ENCODE measurements at regions not wholly inside any gene's neighbourhood (a gene's known extent, or its start where the extent isn't known, plus 50 kb on each side); places are given as distances from the start of the nearest gene placed in this dataset.

DNA sequence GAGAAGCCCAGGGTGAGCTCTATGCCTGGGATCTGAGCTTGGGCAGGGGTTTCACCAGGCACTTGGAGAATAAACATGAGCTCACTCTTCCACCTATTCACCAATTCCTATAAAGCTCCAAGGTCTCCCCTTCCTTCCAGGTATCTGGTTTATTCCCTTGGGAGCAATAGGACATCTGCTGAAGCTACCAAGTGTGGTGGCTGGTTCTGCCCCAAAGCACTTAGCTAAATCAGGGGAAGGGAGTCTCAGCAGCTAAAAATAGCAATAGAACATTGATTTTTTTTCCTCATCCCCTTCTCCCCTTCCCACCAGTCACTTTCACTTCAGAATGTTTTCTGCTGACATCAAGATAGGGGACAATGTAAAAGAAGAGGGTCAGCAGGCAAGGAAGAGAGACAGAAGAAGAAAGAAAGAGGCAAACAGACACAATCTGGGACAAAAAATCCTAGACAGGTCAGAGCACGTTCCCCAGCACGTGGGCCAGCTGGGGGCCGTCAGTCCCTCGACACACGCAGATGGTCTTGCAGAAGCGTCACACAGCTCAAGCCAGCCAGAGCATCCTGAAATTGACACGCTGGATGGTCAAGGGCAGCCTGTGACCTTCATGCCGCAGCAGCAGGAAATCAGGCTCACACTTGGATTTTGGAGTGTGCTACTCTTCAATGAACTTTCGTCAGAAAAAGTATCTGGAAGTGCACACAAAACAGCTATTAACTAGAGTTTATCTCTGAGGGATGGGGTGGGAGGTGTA lies 176.0 kb downstream of the ZNF608 start (continued):
- TF ChIP-seq SP2 (IDR thresholded peaks at IDR 0.05; ENCODE audit: low read length) (no peak), SIRT6 (IDR thresholded peaks at IDR 0.05; ENCODE audit: low read length) (no peak), HDAC6 (IDR thresholded peaks at IDR 0.05; ENCODE audit: low read depth, low read length) (no peak), KDM4A (IDR thresholded peaks at IDR 0.05; ENCODE audit: low read depth, low read length, severe bottlenecking) (no peak), SUZ12 (IDR thresholded peaks at IDR 0.05; ENCODE audit: low read length) (no peak), BRCA1 (IDR thresholded peaks at IDR 0.05; ENCODE audit: low read depth, low read length) (no peak), KDM1A (IDR thresholded peaks at IDR 0.05; ENCODE audit: borderline replicate concordance, low read length) (no peak)
- TF ChIP-seq, protein P1, sequence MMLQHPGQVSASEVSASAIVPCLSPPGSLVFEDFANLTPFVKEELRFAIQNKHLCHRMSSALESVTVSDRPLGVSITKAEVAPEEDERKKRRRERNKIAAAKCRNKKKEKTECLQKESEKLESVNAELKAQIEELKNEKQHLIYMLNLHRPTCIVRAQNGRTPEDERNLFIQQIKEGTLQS (IDR thresholded peaks at IDR 0.05; ENCODE audit: insufficient read depth, low read depth, low read length) = no peak

Data from H1 (cell line).